ENCODE measurements at regions not wholly inside any gene's neighbourhood (a gene's known extent, or its start where the extent isn't known, plus 50 kb on each side); places are given as distances from the start of the nearest gene placed in this dataset.

- Histone ChIP-seq H3K27me3 (replicated peaks) (no peaks in the 10 kb centered on the region), H3K9me3 (replicated peaks) (peaks cover 3% of the 10 kb centered on the region; the same call in 1 of the 2 replicates), H3K36me3 (no peaks in the 10 kb centered on the region), H3K27ac (no peak overlapping the region), H3K4me1 (replicated peaks) (no peaks in the 10 kb centered on the region), H3K4me3 (no peak overlapping the region)
- no peak for DNase-seq (ENCODE audit: low read depth in 1 of 2, low spot score in 2 of 2)
Measured at GRCh38 chr20:60906555-60906954, 345.5 kb upstream of the CDH4 start.

GRCh38 chr20:60913298-60913697 is 338.8 kb upstream of the CDH4 start:
- Histone ChIP-seq H3K4me1 (replicated peaks) (no peaks in the 10 kb centered on the region), H3K36me3 (no peaks in the 10 kb centered on the region), H3K4me3 (no peak overlapping the region)

GRCh38 chr20:60921022-60921622 is 330.9 kb upstream of the CDH4 start:
- H3K27ac ChIP-seq, result no peak overlapping the region
- no peak for DNase-seq (ENCODE audit: low read depth in 1 of 2, low spot score in 2 of 2)
- H3K4me3 ChIP-seq, result no peak overlapping the region
- H3K36me3 ChIP-seq, result no peaks in the 10 kb centered on the region
- H3K9me3 ChIP-seq (replicated peaks), result no peaks in the 10 kb centered on the region; the same call in 1 of the 2 replicates
- no peaks in the 10 kb centered on the region for H3K27me3 ChIP-seq (replicated peaks)
- no peaks in the 10 kb centered on the region for H3K4me1 ChIP-seq (replicated peaks)

More at GRCh38 chr20:60913298-60913697, 338.8 kb upstream of the CDH4 start:
- Histone ChIP-seq H3K27me3 (replicated peaks) (no peaks in the 10 kb centered on the region), H3K9me3 (replicated peaks) (no peaks in the 10 kb centered on the region), H3K27ac (no peak overlapping the region)
- no peak for DNase-seq (ENCODE audit: low read depth in 1 of 2, low spot score in 2 of 2)

- Histone ChIP-seq H3K36me3 (no peaks in the 10 kb centered on the region), H3K27me3 (replicated peaks) (no peaks in the 10 kb centered on the region), H3K4me1 (replicated peaks) (no peaks in the 10 kb centered on the region), H3K27ac (no peak overlapping the region), H3K4me3 (no peak overlapping the region), H3K9me3 (replicated peaks) (no peaks in the 10 kb centered on the region)
- DNase-seq (ENCODE audit: low read depth in 1 of 2, low spot score in 2 of 2), result no peak
Measured at GRCh38 chr20:60926831-60927230, 325.2 kb upstream of the CDH4 start.

GRCh38 chr20:60928341-60928740 is 323.7 kb upstream of the CDH4 start:
- no peak for DNase-seq (ENCODE audit: low read depth in 1 of 2, low spot score in 2 of 2)
- no peaks in the 10 kb centered on the region for H3K36me3 ChIP-seq
- no peaks in the 10 kb centered on the region for H3K4me1 ChIP-seq (replicated peaks)
- H3K9me3 ChIP-seq (replicated peaks), result no peaks in the 10 kb centered on the region
- H3K27ac ChIP-seq, result no peak overlapping the region
- H3K4me3 ChIP-seq, result no peak overlapping the region
- no peaks in the 10 kb centered on the region for H3K27me3 ChIP-seq (replicated peaks)

GRCh38 chr20:60930023-60930790 is 321.9 kb upstream of the CDH4 start:
- DNase-seq (ENCODE audit: low read depth in 1 of 2, low spot score in 2 of 2), result no peak
- Histone ChIP-seq H3K9me3 (replicated peaks) (no peaks in the 10 kb centered on the region), H3K27ac (no peak overlapping the region), H3K4me3 (no peak overlapping the region), H3K27me3 (replicated peaks) (no peaks in the 10 kb centered on the region), H3K36me3 (no peaks in the 10 kb centered on the region), H3K4me1 (replicated peaks) (no peaks in the 10 kb centered on the region)

- no peaks in the 10 kb centered on the region for H3K36me3 ChIP-seq
- no peak overlapping the region for H3K4me3 ChIP-seq
- no peaks in the 10 kb centered on the region for H3K4me1 ChIP-seq (replicated peaks)
- H3K27me3 ChIP-seq (replicated peaks), result no peaks in the 10 kb centered on the region
- H3K27ac ChIP-seq, result no peak overlapping the region
- no peak for DNase-seq (ENCODE audit: low read depth in 1 of 2, low spot score in 2 of 2)
- no peaks in the 10 kb centered on the region for H3K9me3 ChIP-seq (replicated peaks)
Measured at GRCh38 chr20:60931696-60932095, 320.4 kb upstream of the CDH4 start.

- Histone ChIP-seq H3K4me3 (no peak overlapping the region), H3K9me3 (replicated peaks) (no peaks in the 10 kb centered on the region), H3K36me3 (no peaks in the 10 kb centered on the region), H3K27ac (no peak overlapping the region), H3K4me1 (replicated peaks) (no peaks in the 10 kb centered on the region), H3K27me3 (replicated peaks) (no peaks in the 10 kb centered on the region)
- DNase-seq (ENCODE audit: low read depth in 1 of 2, low spot score in 2 of 2), result no peak
Measured at GRCh38 chr20:60934724-60935123, 317.3 kb upstream of the CDH4 start.

GRCh38 chr20:60935971-60936370 is 316.1 kb upstream of the CDH4 start:
- no peaks in the 10 kb centered on the region for H3K36me3 ChIP-seq
- no peak for DNase-seq (ENCODE audit: low read depth in 1 of 2, low spot score in 2 of 2)

GRCh38 chr20:60937585-60937984 is 314.5 kb upstream of the CDH4 start:
- Histone ChIP-seq H3K9me3 (replicated peaks) (no peaks in the 10 kb centered on the region), H3K4me1 (replicated peaks) (no peaks in the 10 kb centered on the region), H3K36me3 (no peaks in the 10 kb centered on the region), H3K27ac (no peak overlapping the region), H3K4me3 (no peak overlapping the region), H3K27me3 (replicated peaks) (no peaks in the 10 kb centered on the region)
- DNase-seq (ENCODE audit: low read depth in 1 of 2, low spot score in 2 of 2), result no peak

More at GRCh38 chr20:60935971-60936370, 316.1 kb upstream of the CDH4 start:
- Histone ChIP-seq H3K27ac (no peak overlapping the region), H3K9me3 (replicated peaks) (no peaks in the 10 kb centered on the region), H3K4me3 (no peak overlapping the region), H3K27me3 (replicated peaks) (no peaks in the 10 kb centered on the region), H3K4me1 (replicated peaks) (no peaks in the 10 kb centered on the region)

- no peaks in the 10 kb centered on the region for H3K4me1 ChIP-seq (replicated peaks)
Measured at GRCh38 chr20:60941379-60941778, 310.7 kb upstream of the CDH4 start.

GRCh38 chr20:60947819-60948218 is 304.2 kb upstream of the CDH4 start:
- H3K27ac ChIP-seq, result no peak overlapping the region
- no peaks in the 10 kb centered on the region for H3K36me3 ChIP-seq
- H3K4me3 ChIP-seq, result no peak overlapping the region
- no peaks in the 10 kb centered on the region for H3K27me3 ChIP-seq (replicated peaks)
- no peaks in the 10 kb centered on the region for H3K9me3 ChIP-seq (replicated peaks)
- no peak for DNase-seq (ENCODE audit: low read depth in 1 of 2, low spot score in 2 of 2)
- H3K4me1 ChIP-seq (replicated peaks), result no peaks in the 10 kb centered on the region

More at GRCh38 chr20:60941379-60941778, 310.7 kb upstream of the CDH4 start:
- Histone ChIP-seq H3K9me3 (replicated peaks) (no peaks in the 10 kb centered on the region), H3K4me3 (no peak overlapping the region), H3K27me3 (replicated peaks) (no peaks in the 10 kb centered on the region), H3K27ac (no peak overlapping the region), H3K36me3 (no peaks in the 10 kb centered on the region)
- no peak for DNase-seq (ENCODE audit: low read depth in 1 of 2, low spot score in 2 of 2)

GRCh38 chr20:60948224-60948623 is 303.8 kb upstream of the CDH4 start:
- Histone ChIP-seq H3K9me3 (replicated peaks) (no peaks in the 10 kb centered on the region), H3K27ac (no peak overlapping the region), H3K36me3 (no peaks in the 10 kb centered on the region), H3K27me3 (replicated peaks) (no peaks in the 10 kb centered on the region), H3K4me1 (replicated peaks) (no peaks in the 10 kb centered on the region), H3K4me3 (no peak overlapping the region)
- no peak for DNase-seq (ENCODE audit: low read depth in 1 of 2, low spot score in 2 of 2)

- Histone ChIP-seq H3K9me3 (replicated peaks) (no peaks in the 10 kb centered on the region), H3K4me3 (no peak overlapping the region), H3K27ac (no peak overlapping the region), H3K36me3 (no peaks in the 10 kb centered on the region), H3K4me1 (replicated peaks) (no peaks in the 10 kb centered on the region), H3K27me3 (replicated peaks) (no peaks in the 10 kb centered on the region)
- no peak for DNase-seq (ENCODE audit: low read depth in 1 of 2, low spot score in 2 of 2)
Measured at GRCh38 chr20:60950561-60950960, 301.5 kb upstream of the CDH4 start.
